ENCODE measurements at regions not wholly inside any gene's neighbourhood (a gene's known extent, or its start where the extent isn't known, plus 50 kb on each side); places are given as distances from the start of the nearest gene placed in this dataset.

GRCh38 chr6:138692058-138692977, 81.3 kb upstream of the CCDC28A start (continued):
- TF ChIP-seq PRDM4 (tag by site-specific recombination; IDR thresholded peaks at IDR 0.05) = no peak
- no peak for TF ChIP-seq MEIS1 (CRISPR knock-in tag; IDR thresholded peaks at IDR 0.05; ENCODE audit: borderline replicate concordance)
- TF ChIP-seq ZBTB10 (tag by site-specific recombination; IDR thresholded peaks at IDR 0.05) = peak; percentile 90
- no peak for TF ChIP-seq ZNF138 (tag by site-specific recombination; IDR thresholded peaks at IDR 0.05; ENCODE audit: borderline replicate concordance)
- no peak for TF ChIP-seq BCL6B (tag by site-specific recombination; IDR thresholded peaks at IDR 0.05)
- TF ChIP-seq SP7 (tag by site-specific recombination; IDR thresholded peaks at IDR 0.05) = 0 out of 2 replicates have a peak, but pooled peaks have one; percentile 11
- peak; percentile 14; the same call in 1 of the 2 replicates for TF ChIP-seq YY1 (tag by site-specific recombination; IDR thresholded peaks at IDR 0.05)

- ChIA-PET POLR2A (interaction anchor here (0.6 to 1.9 kb wide), 3 partner anchors 10 to 170 kb away, joined by 3 to 11 read pairs (median 4); partner anchors contain the start of gene CCDC28A), CTCF (interaction anchor here (0.6 to 3.0 kb wide), 14 partner anchors 8 to 1156 kb away, joined by 3 to 14 read pairs (median 3); partner anchors contain the start of gene CCDC28A)
- peak overlapping the region; percentile 95; the same call in 1 of the 2 replicates for H3K27ac ChIP-seq (ENCODE audit: extremely low read depth, low read depth, low read length)
- TF ChIP-seq SP7 (tag by site-specific recombination; IDR thresholded peaks at IDR 0.05) (no peak; the same call in 1 of the 2 replicates), WT1 (tag by site-specific recombination; IDR thresholded peaks at IDR 0.05) (0 out of 2 replicates have a peak, but pooled peaks have one; percentile 20), ZBTB21 (tag by site-specific recombination; IDR thresholded peaks at IDR 0.05) (no peak), ZNF629 (tag by site-specific recombination; IDR thresholded peaks at IDR 0.05) (no peak), HIC1 (tag by site-specific recombination; IDR thresholded peaks at IDR 0.05) (no peak), ZXDB (tag by site-specific recombination; IDR thresholded peaks at IDR 0.05) (no peak), ZNF610 (tag by site-specific recombination; IDR thresholded peaks at IDR 0.05; ENCODE audit: borderline replicate concordance) (no peak), ZBTB11 (tag by site-specific recombination; conservative IDR thresholded peaks at IDR 0.05; ENCODE audit: low read depth) (peak; percentile 86), CTCF (tag by site-specific recombination; IDR thresholded peaks at IDR 0.05) (no peak; the same call in 1 of the 2 replicates), SP2 (tag by site-specific recombination; IDR thresholded peaks at IDR 0.05) (peak; percentile 76), ZBTB8A (tag by site-specific recombination; IDR thresholded peaks at IDR 0.05) (peak; percentile 80)
Observed at GRCh38 chr6:138692978-138693909, 80.3 kb upstream of the CCDC28A start.

More at GRCh38 chr6:138692978-138693909, 80.3 kb upstream of the CCDC28A start:
- Histone ChIP-seq H3K4me3 (ENCODE audit: low read depth, low read length) (peak overlapping the region; percentile 85), H3K4me1 (ENCODE audit: control insufficient read depth, insufficient read depth, low read length) (no peaks in the 10 kb centered on the region), H3K9me3 (ENCODE audit: control insufficient read depth, insufficient read depth, low read depth, low read length) (no peaks in the 10 kb centered on the region), H3K36me3 (ENCODE audit: control insufficient read depth in 2 of 2, insufficient read depth in 1 of 2, low read length in 2 of 2) (no peaks in the 10 kb centered on the region)

Data from HEK293 (cell line).